CD4-positive, alpha-beta T cell treated with Interleukin-15 for 4 hours (primary cell): ENCODE measurements at regions not wholly inside any gene's neighbourhood (a gene's known extent, or its start where the extent isn't known, plus 50 kb on each side); places are given as distances from the start of the nearest gene placed in this dataset.
"Not testable (repeated sequence)": the region's sequence is repeated elsewhere in the genome, so short reads cannot be mapped to it uniquely, and the experiment has no call there.

Experiments
- DNase-seq: peaks from one replicate; pipeline ENCODE4 v3.0.0-alpha.2; 2020; ENCODE audit warnings: low spot score

DNA sequence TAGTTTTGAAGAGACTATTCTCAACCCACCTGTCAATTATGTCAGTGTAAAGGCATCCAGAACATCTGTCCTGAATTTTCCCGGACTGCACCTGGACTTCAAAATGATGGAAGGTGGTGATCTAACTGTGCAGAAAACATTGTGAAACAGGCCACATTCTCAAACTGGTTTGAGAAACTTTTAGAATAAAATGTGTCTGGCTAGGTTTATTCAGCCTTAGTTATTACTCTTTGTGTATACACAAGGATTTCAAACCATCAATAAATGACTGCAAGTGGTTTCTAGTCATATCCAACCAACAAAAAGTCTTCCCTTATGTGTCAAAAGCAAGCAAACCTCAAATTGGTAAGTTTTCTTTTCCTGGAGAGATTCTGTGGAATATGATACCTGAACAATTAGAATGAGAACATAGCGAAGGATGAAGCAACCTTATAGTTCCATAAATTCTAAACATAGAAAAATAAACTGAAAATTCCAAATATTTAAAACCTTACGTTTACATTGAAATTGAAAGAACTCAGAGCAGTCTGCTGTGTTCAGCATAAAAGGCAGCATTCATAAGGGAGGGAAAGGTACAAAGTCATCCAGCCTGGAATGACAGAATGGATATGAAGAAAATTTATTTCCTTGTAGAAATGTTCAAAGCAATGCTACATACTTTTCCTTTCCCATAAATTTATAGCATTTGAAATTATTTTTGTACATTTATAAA is 306.6 kb upstream of the TGFBR2 start:
- DNase-seq = no peak

DNA sequence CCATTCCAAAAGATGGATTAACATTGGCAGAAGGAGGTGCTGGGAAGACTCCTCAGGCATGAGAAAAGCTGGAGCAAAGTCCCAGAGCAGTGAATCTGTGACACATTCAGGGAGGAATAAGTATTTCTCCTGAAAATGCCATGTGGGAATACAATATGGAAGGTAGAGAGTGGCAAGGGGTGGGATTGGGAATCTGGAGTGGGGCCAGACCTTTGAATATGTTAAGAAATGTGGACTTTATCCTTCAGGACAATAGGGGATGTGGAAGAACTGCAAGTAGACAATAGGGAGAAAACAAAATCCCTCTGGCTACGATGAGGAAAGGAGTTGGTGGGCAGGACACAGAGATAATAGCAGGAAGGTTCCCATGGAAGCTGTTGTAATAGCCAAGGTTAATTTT is 305.6 kb upstream of the TGFBR2 start:
- no peak for DNase-seq

DNA sequence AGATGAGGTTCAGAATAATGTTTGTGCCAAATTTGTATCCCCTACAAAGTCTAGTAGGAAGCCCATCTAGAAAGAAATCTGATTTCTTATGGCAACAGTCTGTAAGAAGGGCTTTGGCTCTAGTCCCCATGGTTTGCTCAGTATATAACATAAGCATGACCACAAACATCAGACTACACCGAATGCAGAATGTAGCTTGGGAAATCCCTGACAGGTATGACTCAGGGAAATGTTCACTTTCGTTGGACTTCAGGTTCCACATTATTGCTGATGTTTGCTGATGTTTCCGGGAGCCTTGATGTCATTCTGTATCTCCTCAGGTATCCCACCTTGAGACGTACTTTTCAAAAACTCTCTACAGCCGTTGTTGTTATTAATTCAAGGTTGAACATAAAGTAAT is 304.4 kb upstream of the TGFBR2 start:
- no peak for DNase-seq

DNA sequence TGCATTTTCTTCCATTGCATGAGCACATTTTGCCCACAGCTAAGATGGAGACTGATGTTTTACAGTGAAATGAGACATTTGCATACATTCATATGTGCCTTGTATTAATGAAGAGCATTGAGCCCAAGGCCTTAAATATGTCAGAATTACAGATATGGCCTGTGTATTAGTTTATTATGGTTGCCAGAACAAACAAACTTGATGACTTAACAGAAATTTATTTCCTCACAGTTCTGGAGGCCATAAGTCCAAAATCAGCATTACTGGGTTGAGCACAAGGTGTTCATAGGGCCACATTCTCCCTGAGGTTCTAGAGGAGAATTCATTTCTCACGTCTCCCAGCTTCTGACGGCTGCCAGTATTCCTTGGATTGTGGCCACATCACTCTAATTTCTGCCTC is 302.6 kb upstream of the TGFBR2 start:
- DNase-seq = no peak

DNA sequence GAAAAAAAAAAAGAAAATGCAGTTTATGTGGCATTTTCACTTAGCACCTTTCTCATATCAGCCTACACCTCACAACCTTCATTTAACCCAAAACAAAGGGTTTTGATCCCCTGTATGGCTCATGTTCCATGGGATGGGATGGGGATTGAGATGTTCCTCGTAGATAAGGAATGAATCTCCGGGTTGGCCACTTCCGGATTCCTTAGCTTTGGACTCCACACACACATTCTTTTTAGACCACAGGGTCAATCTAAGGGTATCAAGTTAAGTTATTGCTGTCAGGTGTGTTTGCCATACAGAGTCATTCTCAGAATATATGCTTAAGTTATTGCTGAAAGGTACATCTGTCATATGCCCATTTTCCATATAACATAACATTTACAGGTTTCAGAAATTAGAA is 301.4 kb upstream of the TGFBR2 start:
- DNase-seq = no peak

DNA sequence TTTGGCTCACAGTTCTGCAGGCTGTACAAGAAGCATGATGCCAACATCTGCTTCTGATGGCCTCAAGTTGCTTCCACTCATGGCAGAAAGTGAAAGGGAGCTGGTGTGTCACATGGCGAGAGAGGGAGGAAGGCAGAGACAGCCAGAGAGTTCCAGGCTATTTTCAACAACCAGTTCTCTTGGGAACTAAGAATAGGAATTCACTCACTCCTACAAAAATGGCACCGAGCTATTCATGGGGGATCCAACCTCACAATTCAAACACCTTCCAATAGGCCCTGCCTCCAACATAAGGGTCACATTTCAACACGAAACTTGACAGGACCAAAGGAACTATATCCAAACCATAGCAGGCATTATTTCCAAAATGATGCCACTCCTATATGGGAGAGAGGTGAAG is 299.5 kb upstream of the TGFBR2 start:
- no peak for DNase-seq

DNA sequence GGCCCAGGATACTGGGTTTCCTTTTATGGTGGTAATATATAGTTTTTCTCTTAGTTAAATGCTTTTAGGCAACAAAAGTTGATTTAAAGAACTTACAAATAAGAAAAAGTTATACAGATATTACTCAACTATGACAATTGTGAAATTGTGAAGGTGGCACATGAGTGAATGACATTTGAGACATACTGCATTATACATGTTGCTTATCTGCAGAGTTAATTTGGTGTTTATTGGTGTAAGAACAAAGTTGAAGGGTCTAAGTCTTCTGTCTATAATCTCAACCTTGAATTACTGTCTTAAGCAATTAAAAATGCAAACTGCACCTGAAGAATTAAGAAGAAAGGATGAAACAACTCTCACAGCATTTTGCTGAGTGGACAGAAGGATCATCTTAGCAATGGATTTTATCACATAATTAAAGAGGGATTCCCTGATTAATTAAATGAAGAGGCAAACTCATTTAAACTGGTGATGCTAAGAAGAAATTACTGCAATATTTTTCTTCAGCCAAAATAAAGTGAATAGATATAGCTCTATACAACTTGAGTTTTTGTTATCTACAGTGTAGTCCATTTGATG is 298.9 kb upstream of the TGFBR2 start:
- DNase-seq = no peak

DNA sequence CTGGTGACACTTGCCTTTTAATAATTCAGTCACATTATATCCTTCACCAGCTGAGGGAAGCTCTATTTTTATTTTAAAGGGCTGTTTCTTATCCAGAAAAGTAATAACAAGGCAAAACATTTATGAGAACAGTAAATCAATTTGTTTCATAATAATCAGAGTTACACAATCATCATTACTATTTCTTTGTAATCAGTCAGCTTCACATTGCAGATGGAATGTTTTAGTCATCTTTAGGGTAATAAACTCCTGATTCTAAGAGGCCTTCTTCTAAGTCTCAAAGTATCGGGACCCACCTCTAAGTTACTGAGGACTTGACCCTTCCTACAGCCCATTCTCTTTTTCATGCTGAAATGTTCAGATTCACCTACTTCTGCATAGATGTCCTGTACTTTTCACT is 298.3 kb upstream of the TGFBR2 start:
- no peak for DNase-seq

DNA sequence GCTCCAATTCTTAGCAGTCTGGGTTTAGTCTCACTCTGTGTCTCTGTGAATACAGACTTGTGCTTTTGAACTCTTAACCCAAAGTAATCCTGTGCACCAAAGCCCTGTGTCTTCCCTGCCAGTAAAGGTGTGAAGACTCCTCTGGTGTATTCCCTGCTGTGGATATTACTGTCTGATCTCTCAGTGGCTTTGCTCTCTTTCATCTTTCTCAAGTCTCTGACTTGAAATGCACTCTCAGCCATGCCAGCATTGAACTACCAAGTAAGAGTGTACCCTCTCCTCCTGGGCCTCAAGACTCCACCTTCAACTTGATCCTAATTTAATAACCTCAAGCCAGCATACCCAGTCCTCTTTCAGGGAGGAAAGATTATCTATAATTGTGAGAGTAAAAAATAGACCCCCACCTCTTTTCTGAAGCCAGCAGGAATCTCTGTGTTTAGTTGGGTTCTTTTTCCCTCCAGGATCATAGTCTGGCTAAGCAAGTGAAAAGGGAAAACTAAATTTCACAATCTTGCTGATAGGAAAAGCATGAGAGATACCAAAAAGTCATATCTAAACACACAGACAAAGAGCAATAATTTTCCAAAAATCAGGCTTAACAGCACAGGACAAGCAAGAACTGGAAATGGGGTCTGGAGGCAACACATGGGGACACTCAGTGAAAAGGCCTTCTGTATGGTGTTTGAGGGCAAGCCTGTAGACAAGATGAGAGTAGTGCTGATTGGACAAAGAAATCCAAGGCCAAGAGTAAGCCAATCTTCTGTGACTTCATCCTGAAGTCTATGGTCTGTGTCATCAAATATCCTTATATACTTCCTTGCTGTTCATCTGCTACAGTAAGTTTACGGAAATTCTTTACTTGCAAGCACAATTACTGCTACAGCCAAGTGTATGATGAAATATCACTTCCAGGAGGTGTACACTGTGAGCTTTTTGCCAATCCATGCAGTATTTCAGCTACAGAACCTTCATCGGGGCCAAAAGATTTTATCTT is 296.1 kb upstream of the TGFBR2 start:
- no peak for DNase-seq

DNA sequence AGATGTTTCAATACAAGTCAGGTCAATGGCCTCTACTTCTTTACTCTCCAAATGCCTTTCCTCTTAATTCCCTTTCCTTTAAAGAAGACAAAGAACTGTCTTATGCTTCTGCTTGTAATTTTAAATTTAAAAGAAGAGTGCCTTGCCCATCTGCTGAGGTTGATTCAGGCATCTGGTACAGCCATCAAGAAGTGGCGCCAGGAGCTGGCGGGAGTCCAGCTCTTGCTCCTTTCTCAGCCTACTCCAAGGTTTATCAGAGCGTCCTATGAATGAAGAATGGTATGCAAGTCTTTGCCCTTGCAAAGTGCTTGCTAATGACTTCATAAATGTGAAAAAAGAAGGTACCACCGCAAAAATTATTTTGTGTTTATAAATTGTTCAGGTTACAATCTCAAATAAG is 294.6 kb upstream of the TGFBR2 start:
- no peak for DNase-seq

DNA sequence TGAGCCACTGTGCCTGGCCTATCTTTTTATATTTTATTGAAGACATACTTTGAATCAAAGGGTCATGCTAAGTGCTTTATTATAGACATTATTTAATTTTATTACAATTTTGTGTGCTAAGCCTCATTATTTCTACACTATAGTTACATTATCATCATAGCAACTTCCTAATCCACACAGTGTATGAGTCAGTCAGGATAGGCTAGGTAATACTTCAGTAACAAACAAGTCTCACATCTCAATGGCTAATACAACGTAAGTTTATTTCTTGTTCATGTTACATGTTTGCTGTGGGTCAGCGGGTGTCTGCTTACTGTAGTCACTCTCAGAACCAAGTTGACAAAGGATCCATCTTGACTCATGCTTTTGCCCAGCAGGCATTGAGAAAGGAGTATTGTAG is 292.6 kb upstream of the TGFBR2 start:
- DNase-seq = no peak

DNA sequence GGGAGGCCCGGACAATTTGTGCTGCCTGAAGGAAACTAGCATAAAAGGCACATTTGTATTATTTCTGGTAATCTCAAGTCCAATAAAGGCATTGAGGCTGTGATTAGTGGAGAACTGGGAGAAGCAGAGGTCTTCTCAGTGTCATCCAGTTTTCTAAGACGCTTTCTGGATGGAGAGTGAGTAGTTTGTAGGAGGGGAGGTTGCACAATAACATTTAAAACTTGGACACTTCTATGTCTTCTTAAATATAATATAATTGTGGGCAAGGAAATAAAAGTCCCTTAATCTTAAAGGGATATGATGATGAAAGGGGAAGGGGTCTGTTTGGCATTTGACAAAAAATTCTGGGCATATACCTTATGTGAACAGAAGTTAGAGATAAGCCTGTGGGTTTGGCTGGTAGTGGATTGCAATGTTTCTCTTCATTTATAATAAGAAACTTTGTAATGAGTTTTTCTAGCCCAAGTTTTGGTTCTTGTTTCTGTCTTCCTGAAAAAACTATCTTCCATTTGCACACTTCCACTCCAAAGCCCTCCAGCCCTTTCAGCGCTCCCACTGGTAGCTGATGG is 291.6 kb upstream of the TGFBR2 start:
- no peak for DNase-seq

DNA sequence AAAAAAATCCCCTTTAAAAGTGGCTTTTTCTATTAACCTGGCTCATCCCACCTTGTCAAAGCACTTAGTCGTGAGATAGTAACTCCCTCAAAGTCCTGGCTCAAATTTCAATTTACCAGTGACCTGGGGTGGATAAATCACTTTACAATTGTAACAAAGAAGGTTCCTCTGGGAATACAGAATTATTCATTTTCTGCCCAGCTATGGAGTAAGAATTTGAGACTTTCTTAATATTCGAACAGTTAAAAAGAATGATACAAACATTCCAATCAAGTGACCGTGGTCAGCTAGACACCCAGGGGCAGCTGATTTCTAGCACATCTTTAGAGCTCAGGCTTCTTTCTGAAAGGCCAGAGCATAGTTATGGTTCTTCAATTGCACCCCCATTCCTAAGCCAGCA is 291.0 kb upstream of the TGFBR2 start:
- DNase-seq = no peak

DNA sequence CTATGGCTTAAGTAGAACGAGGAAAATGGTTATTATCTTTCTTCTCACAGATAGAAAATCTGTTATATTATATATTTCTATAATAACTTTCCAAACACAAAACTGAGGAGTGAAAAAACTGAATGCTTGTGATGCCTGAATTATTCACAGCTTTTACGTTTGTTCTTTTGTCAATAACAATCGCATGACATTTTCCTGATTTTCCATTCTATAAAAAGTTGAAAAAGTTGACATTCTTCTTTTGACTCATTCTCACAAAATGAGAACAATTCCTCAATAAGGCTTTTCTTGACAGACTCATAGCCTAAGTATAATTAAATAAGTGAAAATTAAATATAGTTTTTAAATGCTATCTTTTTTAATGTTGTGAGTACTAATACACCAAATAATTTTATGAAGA is 288.8 kb upstream of the TGFBR2 start:
- no peak for DNase-seq

DNA sequence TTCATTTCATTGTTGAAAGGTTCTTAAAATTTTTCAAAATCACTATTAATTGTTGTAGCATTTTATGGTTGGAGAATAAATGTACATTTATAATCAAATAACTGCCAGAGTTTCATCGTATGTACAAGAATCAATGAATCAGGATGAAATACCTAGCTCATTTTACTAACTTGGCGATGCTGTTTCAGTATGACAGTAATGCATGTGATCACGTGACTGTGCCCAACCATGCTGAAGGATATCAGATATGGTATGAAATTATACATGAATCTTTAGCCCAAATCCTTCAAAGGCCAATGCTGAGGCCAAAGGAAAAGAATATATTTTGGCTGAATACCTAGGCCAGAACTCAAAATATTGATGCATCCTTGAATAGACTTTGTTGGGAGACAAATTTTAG is 288.3 kb upstream of the TGFBR2 start:
- DNase-seq = no peak

DNA sequence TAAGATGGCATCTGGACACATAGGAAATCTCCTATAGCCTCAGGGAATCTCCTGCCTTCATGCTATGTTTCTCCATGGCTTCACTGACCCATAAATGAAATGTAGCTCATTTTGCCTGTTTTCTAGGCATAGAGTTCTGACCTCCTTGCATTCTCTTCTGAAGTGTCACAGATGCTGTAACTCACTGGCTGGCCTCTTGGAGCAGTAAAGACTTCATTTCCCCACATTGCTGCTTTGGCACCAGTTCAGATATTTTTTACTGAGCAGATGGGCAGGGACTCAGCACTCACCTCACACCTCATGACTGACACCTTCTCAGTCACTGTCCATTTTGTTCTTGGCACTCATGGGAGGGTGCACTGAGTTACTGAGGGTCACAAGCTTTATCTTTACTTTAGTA is 286.7 kb upstream of the TGFBR2 start:
- DNase-seq = peak; percentile 49

DNA sequence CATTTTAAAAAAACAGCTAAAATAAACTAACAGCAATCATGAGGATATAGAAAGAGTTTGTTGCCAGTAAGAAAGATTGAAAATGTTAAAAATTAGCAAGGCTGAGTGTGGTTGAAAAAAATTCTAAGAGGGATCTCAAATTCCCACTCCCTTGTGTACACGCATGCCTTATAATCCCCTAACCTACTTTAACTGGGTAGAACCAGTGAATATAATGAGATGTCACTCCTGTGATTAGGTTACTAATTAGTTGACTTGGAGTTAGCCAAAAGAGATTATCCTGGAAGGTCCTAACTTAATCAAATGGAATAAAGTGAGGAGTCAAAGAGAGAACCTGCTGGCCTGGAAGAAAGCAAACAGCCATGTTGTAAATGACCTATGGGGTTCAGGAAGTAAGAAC is 286.0 kb upstream of the TGFBR2 start:
- DNase-seq = no peak

DNA sequence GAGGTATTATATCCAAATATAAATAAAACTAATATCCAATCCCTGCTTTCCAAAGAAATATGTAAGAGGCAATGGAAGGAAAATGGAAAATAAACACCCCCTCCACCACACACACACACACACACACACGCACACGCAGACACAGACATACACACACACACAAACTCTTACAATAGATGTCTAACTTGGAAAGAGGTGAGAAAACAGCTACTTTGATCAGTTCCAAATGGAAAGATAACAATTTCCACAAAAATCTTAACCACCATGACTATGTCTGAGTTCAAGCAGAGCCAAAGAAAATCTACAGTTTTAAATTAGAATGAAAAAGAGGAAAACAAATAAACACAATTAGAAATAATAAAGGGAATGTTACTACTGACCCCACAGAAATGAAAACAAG is 285.3 kb upstream of the TGFBR2 start:
- no peak for DNase-seq

DNA sequence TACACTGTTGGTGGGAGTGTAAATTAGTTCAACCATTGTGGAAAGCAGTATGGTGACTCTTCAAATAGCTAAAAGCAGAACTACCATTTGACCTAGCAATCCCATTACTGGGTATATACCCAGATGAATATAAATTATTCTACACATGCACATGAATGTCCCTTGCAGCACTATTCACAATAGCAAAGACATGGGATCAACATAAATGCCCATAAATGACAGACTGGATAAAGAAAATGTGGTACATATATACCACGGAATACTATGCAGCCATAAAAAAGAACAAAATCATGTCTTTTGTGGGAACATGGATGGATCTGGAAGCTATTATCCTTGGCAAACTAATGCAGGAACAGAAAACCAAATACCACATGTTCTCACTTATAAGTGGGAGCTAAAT is 282.8 kb upstream of the TGFBR2 start:
- not testable (repeated sequence) for DNase-seq

DNA sequence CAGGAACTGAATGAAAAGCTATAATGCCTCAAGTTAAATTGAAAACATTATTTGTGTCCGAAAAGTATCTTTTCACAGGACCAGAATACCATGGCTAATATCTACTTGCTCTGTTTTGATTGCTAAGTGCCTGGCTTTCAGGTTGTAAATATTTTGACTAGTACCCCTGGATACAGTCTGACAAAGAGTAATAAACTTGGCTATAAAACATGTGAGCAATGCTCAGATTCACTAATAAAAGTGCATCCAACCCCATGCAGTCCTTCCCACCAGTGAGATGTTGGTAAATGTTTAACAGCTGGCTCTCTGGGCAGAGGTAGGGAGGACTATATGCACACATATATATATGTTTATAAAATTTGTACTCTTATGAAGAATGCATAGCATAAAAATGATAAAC is 281.8 kb upstream of the TGFBR2 start:
- DNase-seq = no peak

DNA sequence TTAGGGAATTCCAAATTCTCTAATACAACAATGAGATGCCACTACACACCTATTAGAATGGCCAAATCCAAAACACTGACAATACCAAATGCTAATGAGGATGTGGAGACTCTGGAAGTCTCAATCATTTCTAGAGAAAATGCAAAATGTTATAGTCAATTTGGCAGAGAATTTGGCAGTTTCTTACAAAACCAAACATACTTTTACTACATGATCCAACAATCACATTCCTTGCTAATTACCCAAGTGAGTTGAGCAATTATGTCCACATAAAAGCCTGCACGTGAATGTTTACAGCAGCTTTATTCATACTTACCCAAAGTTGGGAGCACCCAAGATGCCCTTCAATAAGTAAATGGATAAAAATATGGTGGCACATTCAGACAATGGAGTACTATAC is 278.4 kb upstream of the TGFBR2 start:
- DNase-seq = not testable (repeated sequence)

DNA sequence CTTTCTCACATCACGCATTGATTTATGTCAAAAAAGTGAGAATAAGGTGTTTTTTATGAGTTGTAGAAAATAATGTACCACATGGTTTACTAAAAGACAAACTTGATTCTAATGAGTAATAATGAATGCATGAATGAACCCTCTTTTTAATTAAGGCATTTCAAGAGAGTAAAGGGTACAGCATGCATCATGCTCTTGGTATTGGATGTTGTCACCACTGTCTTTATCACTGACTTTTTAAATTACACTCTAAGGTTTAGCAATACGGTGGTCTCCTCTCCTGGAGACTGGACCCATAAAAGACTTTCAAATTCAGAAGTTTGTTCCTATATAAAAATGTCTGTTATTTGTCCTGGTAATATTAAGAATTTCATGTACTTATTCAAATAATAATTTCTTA is 277.5 kb upstream of the TGFBR2 start:
- DNase-seq = not testable (repeated sequence)

DNA sequence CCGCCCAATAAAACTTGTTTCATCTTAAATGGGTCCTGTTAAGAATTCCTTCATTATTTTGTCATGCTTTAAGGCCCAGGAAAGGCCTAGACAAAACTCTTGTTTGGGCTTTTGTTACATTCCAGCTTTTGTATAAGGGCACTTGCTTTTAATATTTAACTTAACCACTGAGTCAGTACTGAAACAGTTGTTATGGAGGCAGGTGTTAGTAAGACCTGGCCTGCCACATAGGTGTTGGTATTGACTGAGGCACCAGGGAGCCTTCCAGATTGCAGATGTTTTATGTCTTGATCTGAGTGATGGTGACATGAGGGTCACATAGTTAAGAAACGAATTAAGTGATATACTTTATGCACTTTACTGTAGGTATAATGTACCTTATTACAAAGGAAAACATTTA is 274.9 kb upstream of the TGFBR2 start:
- no peak for DNase-seq
